Stimulated activated CD8-positive, alpha-beta memory T cell treated with anti-CD3 and anti-CD28 coated beads, Interleukin-15, amount 100 ng/mL, for 24 hours (primary cell): ENCODE measurements at regions not wholly inside any gene's neighbourhood (a gene's known extent, or its start where the extent isn't known, plus 50 kb on each side); places are given as distances from the start of the nearest gene placed in this dataset.
A peak's percentile ranks its signal among the peaks of the same experiment; 100 is the strongest.

Experiments
- DNase-seq: peaks from one replicate; pipeline ENCODE4 v3.0.0-alpha.2; 2020; ENCODE audit warnings: low read depth

DNA sequence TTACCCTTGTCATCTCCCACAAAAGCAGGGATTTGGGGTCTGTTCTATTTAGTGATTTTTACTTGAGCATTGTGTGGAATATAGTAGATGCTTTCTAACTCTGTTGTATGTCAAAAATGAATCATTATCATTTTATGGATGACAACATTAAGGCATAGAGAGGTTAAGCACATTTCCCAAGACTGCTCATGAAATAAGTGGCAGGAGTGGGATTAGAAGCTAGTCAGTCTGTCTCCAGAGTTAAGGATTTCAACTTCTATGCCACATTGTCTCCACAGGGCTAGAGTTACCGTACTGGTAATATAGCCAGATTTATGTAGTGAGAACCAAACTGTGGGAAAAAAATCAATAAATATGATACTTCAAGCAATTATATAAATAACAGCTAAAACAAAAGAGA is 170.6 kb upstream of the DCN start:
- DNase-seq: no peak

DNA sequence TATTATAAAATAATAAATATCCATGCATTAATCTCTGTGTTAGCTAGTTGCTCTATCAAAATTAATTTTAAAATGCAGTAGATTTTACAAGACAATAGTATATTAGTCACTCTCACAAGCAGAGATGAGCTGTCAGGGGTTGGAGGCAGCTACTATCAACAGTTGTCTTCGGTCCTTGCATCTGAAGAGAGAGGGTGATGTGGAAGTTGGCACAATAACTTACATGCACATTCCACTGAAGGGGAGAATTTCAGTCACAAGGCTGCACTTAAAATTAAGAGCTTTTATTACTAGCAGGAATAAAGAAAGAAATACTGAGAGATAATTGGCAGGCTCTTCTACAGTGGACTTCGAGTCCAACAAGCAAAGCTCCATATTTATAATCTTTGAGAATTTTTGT is 166.9 kb upstream of the DCN start:
- DNase-seq: no peak

DNA sequence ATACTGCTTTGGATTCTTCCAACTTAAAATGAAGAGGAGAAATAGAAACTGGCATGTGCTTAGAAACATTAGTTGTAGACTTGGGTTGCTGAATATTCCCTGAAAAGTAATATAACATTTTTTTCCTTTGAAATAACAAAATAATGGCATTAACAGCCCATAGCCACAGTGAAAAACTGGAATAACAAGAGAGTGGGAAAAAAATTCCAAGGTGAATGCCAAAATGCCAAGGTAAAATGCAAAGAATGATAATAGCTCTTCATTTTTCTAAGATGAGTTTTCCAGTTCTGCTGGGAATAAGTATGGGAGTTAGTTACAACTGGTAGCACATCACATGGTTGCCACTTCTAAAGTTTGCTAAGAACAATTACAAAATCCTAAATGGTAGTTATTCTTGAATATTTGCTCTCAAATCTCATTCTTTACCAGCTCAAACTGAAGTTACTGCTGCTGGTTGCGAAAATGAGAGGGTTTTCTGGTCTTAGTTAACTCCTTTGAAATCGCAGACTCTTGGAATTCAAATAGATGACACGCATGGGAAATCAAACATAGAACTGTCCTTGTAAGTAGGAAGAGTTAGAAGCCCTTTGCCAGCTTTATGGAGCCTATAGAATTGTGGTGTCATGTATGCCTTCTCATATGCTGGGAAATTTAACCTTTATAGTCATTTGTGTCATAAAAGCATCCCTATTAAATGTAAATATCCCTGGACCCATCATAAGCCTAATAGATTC is 165.0 kb upstream of the DCN start:
- DNase-seq: no peak

DNA sequence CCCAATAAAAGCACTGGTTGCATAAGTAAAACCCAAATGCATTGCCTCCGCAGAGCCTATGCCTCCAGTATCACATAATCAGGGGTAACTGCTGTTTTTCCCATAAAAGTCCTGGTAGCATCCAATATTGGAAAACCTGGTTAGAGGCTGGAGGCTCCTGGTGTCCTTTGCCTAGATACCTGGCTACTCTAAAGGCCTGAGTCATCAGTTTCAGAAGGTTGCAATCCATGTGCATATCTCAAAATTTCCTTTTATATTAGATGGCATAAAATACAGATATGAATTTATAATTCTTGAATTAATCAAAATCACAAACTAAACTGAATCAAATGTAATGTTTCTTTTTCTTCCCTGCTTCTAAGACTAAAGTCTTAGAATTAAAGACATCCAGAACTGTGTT is 164.2 kb upstream of the DCN start:
- no peak for DNase-seq

DNA sequence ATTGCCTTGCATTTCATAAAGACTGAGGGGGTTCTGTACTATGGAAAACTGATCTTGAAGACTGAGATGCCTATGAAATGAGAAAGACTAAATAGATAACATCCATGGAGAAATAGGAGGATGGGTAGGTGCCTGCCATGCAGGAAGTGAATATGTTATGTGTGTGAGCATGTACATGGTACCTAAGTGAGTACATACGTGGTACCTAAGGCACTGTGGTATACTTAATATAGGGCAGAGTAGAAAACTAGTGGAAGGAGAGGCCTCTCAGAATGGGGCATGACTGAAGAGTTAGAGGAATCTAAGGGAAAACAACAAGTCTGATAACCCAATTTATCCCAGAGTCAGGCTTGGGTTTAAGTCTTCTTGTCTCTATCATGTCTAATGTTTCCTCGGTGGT is 161.8 kb upstream of the DCN start:
- DNase-seq: no peak

DNA sequence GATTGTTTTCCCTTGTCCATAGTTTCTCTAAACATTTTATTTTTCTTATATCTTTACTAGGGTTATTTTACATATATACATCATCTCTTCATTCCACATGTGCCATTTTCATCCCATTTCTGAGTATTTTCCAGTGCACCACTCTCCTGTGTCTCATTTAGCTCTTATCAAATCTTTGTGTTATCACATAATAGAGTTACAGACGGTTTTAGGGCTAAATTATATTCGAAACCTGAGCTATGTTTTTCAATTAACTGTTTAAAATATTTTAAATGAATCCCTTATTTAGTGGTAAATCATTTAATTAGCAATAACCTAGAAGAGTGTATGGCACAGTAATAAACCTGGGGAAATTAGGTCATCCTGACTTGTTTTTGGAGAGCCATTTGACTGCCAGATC is 160.4 kb upstream of the DCN start:
- DNase-seq: no peak

DNA sequence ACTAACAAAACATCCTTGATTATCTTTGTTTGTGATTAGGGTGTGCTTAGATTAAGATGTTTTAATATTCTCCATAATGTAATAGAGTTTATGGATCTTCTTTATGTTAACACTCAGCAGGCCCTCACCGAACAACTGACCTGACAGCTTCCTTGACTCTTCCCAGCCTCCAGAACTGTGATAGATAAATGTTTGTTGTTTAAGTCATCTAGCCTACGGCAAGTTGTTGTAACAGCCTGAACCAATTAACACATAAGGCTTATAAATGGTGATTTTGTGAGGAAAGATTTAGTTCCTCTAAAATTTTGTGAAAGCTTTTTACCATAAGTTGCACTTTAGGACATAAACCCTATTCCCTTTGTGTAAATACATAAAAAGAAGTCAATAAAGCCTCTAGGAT is 156.5 kb upstream of the DCN start:
- no peak for DNase-seq

DNA sequence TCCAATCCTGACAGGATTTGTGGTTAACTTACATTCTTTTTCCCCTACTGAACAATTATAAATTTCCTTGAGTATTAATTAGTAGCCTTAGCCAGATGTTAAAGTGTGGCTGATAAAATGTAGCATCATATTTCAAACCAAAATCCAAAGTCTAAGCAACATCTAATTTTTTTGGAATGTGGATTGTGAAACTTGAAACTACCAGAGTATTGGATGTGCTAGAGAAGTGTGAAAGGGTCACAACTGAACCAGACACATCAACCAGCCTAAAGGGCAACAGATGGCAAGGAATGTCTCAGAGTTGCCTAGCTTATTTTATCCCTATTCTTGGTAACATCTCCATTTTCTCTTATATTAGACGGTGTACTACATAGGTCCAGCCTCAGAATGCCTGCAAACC is 153.1 kb upstream of the DCN start:
- no peak for DNase-seq

DNA sequence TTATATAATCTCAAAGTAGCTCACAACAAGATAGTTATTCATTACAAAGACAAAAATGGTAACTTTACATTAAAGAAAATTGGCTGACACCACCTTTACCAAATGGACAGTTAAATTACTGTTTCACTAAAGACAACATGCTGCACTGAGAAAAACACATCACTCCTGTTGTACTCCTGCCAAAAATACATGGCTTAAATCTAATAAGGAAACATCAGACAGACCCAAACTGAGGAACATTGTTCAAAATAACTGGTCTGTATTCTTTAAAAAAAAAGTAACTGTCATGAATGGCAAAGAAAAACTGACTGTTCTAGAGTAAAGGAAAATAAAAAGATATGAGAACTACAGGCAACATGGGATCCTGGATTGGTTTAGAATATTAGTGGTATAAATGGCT is 151.3 kb upstream of the DCN start:
- no peak for DNase-seq

DNA sequence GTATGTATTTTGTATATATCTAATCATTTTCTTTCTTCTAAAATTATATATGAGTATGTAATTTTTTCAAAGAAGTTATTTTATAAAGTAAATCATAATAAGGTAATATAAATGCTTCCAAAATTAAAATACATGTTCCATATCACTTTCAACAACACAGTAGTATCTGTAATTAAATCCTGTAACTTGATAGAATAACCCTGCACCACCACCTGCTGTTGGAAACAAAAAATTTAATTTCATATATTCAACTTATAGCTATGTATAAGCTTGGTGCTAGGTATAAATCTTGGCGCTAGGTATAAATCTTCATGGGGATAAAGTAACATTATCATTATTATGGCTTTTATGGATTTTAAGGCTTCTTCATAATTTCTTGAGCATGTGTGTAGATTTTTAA is 149.7 kb upstream of the DCN start:
- DNase-seq: no peak

DNA sequence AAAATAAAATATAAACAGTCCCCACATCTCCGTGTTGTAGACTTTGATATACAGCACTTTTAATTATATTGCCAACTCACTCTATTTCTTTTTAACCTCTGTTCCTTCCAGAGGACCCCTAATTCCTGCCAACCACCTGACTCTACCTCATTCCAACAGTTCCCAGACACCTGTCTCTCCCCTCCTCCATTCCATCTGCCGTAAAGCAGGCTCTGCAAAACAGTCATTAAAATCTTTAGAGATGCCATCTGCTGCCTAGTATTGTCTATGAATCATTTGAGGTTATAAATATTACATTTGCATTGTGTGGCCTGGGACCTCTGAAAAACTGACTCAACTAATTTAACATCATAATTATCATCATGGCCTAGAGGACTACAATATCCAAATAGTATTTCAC is 148.8 kb upstream of the DCN start:
- no peak for DNase-seq

DNA sequence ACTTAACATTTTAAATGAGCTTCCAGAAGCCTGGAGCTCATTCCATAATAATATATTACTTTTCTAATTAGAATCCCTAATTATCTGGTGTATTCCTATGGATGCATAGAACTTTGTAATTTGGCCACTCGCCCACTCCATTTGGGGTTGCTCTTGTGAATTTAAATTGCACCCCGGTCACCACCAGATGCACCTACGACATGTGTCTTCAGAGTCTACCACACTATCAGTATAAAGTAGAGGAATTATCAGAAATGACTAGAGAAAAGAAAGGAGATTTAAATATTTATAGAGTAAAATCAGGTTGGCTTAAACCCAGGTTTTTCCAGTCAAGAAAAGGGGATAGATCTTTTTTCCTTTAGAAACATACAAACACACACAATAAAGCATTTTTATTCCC is 145.8 kb upstream of the DCN start:
- no peak for DNase-seq

DNA sequence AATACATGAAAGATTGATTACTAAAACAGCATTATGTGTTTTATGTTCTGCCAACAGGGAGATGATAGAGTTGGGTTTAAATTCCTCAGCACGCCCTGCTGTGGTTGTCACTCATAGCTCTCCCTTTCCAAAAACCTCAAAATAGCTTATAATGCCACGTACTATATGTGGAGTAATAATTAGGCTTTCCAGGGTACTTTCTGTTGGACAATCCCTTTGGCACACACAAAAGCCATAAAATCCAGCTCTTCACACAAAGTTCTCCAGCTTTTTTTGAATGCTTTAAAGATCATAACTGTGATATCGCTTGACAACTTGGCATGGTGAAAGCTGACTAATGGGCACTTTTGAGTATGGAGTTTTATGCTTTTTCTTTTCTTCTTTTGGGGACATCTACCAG is 145.3 kb upstream of the DCN start:
- no peak for DNase-seq

DNA sequence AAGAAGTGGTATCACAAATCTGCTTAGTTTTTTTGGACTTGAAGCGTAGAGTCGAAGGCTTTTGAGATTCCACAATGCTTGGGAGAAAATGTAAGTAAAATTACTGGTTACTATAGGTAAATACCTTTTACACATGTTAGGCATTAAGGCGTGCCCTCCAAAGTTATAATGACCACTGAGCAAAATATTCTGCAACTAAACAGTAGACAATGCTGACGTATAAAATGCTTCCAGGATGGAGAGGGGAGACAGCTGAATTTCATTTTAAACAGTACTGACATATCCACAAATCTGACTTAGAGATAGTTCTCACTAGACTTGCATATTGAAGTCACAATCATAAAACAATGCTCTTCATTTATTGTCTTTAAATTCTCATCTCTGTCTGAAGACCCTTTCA is 144.5 kb upstream of the DCN start:
- no peak for DNase-seq

DNA sequence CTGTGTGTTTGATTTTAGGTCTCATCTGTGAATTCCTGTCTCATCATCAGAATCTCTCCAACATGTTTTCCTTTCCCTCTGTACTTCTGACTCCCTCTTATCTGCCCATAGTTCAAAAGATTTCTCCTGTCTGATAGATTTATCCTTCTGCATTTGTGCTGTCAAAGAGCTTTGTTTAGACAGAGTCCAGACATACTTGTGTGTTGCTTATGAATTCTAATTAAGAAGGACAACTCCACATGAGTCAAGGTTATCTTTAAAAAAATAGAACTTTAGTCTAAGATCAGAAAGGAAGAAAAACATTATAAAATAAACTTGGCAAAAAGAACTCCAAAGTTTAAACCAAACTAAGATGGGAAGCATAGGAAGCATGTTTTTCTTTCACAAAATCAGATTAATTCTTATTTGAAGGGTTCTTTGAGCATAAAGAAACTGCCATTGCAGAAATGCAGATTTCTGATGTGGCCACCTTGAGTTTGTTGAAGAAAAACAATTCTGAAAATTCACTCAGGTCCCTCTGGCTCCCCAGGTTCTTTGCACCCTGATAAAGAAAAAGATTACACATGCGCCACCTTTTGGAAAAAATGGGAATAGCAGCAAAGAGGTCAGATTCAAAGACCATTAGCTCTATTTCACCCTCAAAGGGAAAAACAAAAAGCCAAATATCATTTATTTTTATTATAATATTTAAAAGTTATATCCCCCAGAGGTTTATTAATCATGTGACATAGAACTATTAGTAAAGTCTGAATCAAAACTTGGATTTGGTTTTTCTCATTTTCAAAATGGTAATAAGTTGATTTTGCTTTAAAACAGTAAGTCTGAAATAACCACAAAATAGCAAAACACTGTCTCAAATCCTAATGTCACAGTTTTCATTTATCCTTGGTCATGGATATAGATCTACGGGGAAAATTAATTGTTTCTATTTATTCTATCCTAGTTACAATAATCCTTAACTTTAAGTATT is 143.7 kb upstream of the DCN start:
- peak; percentile 0 for DNase-seq

DNA sequence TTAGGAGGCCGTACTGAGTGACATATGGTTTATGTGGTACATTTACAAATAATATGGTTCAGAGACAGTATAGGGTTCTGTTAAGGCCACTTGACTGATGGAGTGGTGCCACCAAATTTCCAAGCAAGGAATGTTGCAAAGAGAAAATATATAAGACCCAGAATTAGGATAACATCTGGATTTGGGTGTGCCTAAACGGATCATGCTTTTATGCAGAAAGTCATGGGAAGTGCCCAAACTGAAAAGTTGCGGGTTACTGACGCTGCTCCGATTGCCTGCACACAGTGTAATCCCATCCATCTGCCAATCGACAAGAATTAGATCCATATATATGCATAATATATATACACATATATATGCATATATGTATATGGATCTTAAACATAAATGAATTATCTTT is 138.4 kb upstream of the DCN start:
- DNase-seq: no peak

DNA sequence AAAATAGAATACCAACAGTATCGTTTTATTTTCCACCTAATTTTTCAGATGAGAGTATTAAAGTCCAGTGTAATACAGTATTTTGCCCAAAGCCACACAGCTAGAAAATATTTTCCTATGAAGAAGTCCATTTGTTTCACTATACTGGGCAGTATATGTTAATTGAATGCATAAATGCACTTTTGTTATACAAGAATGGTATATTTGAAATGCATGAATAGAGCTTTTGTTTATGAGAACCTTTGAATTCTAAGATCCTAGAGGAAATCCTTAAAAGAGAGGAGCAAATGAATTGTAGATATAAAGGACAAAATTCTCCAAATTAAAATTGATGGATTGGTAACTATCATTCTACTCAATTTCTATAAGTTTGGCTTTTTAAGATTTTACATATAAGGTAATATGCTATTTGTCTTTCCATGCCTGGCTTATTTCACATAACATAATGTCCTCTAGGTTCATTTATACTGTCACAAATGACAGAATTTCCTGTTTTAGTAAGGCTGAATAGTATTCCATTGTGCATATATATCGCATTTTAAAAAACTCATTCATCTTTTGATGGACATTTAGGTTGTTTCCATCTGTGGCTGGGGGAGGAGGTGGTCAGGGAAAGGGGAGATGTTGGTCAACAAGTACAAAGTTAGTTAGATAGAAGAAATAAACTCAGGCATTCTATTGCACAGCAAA is 136.6 kb upstream of the DCN start:
- no peak for DNase-seq

DNA sequence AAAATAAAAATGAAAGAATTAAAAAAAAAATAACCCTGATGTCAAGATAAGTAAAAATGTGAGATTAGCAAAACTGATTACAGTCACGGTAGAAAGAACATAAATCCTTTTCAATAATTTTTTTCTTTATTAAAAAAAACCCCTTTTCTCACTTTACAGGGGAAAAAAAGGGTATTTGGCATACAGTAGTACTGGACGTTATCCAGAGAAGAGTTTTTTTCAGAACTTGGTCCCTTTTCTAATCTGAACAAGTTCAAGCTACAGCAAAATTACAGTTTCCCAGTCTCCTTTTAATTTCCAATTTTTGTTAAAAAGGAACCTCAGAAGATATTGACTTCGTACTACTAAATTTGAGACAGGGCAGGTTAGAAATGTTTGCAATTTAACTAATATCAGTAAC is 134.7 kb upstream of the DCN start:
- DNase-seq: no peak

DNA sequence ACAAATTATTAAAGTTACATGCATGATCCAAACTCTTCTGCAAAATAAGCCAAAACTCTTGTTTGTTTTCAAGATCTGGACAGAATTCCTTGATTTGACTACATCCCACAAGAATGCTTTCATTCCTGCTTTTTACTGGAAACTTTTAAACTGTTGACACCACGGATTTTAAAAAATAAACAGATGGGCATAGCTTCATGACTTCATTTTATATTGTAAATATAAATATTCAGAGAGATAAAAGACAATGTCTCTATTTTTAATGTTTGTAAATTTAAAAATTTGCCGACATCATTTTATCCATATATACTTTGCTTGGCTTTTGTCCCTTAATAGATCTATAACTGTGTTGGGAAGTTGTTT is 134.3 kb upstream of the DCN start:
- DNase-seq: no peak

DNA sequence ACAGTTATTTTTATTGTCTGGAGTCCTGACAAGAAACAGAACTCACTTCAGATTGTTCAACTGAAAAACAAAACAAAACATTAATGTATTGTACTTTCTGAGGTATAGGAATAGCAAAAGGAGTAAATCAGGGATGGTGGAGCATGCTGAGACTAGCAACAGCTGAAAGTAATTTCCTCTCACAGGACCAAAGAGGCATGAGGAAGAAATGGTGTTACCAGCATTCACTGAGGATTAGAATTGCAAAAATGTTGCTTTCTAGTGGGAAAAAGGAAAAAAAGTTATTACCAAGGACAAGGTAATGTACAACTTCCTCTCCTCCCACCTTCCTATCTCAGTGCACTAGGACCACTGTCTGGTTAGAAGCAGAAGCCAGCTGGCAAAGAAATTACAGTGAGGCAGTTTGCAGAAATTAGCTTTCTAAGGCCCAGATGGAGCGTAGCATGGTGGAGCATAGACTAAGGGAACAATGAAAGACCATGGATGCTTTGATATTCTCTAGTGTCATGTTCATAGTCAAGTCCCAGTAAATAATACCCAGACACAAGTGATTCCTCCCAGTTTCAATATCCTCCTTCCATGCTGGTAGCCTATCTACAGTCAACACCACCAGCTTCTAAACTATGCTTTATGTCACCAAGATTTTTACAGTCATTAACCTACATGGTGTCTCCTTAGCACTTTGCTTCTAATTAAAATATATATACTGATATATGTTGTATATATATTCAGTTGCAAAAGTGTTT is 133.7 kb upstream of the DCN start:
- DNase-seq: no peak

DNA sequence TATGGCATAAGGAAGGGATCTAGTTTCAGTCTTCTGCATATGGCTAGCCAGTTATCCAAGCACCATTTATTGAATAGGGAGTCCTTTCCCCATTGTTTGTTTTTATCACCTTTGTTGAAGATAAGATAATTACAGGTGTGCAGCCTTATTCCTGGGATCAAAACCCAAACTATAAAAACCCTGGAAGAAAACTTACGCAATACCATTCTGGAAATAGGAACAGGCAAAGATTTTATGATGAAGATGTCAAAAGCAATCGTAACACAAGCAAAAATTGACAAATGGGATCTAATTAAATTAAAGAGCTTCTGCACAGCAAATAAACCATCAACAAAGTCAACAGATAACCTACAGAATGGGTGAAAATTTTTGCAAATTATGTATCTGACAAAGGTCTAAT is 128.5 kb upstream of the DCN start:
- no peak for DNase-seq

DNA sequence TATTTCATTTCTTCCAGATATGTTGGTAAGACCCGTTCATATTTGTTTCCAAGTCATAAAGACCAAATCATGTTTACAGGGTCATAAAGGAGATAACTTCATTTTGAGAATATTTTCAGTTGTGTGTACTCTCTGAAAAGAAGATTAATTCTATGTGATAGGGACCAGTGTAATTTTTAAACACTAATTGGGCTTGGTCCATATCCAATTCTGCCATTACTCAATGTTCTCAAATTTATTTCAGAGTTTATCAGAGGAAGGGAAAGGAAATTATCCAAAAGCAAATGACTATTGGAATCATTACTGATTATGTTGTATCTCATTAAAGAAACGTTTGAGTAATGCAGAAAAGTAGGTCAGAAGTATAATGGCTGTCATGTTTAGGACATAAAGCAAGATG is 126.8 kb upstream of the DCN start:
- no peak for DNase-seq
